ENCODE measurements at regions not wholly inside any gene's neighbourhood (a gene's known extent, or its start where the extent isn't known, plus 50 kb on each side); places are given as distances from the start of the nearest gene placed in this dataset.

- H3K4me3 ChIP-seq (ENCODE audit: low read length): no peak overlapping the region
- TF ChIP-seq CTCF (conservative IDR thresholded peaks at IDR 0.05; ENCODE audit: low read length): no peak
- no peak for DNase-seq (ENCODE audit: low read depth)
Observed at GRCh38 chr14:81729622-81730021, 196.0 kb upstream of the SEL1L start.

GRCh38 chr14:81737938-81738337, 204.3 kb upstream of the SEL1L start:
- no peak overlapping the region for H3K4me3 ChIP-seq (ENCODE audit: low read length)
- no peak for TF ChIP-seq CTCF (conservative IDR thresholded peaks at IDR 0.05; ENCODE audit: low read length)
- DNase-seq (ENCODE audit: low read depth): no peak

- H3K4me3 ChIP-seq (ENCODE audit: low read length): no peak overlapping the region
- TF ChIP-seq CTCF (conservative IDR thresholded peaks at IDR 0.05; ENCODE audit: low read length): no peak
- no peak for DNase-seq (ENCODE audit: low read depth)
Observed at GRCh38 chr14:81738946-81739659, 205.4 kb upstream of the SEL1L start.

GRCh38 chr14:81743605-81744004, 210.0 kb upstream of the SEL1L start:
- no peak overlapping the region for H3K4me3 ChIP-seq (ENCODE audit: low read length)
- DNase-seq (ENCODE audit: low read depth): no peak
- TF ChIP-seq CTCF (conservative IDR thresholded peaks at IDR 0.05; ENCODE audit: low read length): no peak

GRCh38 chr14:81751198-81751597, 217.5 kb upstream of the SEL1L start:
- TF ChIP-seq CTCF (conservative IDR thresholded peaks at IDR 0.05; ENCODE audit: low read length): no peak
- DNase-seq (ENCODE audit: low read depth): no peak

GRCh38 chr14:81759541-81759940, 225.9 kb upstream of the SEL1L start:
- no peak for DNase-seq (ENCODE audit: low read depth)
- no peak overlapping the region for H3K4me3 ChIP-seq (ENCODE audit: low read length)
- no peak for TF ChIP-seq CTCF (conservative IDR thresholded peaks at IDR 0.05; ENCODE audit: low read length)

More at GRCh38 chr14:81751198-81751597, 217.5 kb upstream of the SEL1L start:
- H3K4me3 ChIP-seq (ENCODE audit: low read length): no peak overlapping the region

GRCh38 chr14:81765651-81766275, 232.1 kb upstream of the SEL1L start:
- TF ChIP-seq CTCF (conservative IDR thresholded peaks at IDR 0.05; ENCODE audit: low read length): no peak
- DNase-seq (ENCODE audit: low read depth): no peak
- H3K4me3 ChIP-seq (ENCODE audit: low read length): no peak overlapping the region
